Caco-2 (cell line): ENCODE measurements at regions not wholly inside any gene's neighbourhood (a gene's known extent, or its start where the extent isn't known, plus 50 kb on each side); places are given as distances from the start of the nearest gene placed in this dataset.

Experiments used
- BruUV-seq: library from RNA; stranded (reverse); fragments of 400-500 nt; replicated peaks from 2 replicates; lab custom pipeline; 2021; lab: Mats Ljungman, UMichigan
- CTCF ChIA-PET: fragments of 300-600 bp; sonication (Branson Sonifier 250); formaldehyde crosslinking; loops from one replicate; lab custom pipeline; 2022; ENCODE audit warnings: antibody characterized with exemption; lab: Charles Lee
- POLR2A ChIA-PET: fragments of 300-600 bp; sonication (Branson Sonifier 250); formaldehyde crosslinking; loops from one replicate; lab custom pipeline; 2022; ENCODE audit warnings: antibody characterized with exemption; lab: Charles Lee
- DNase-seq, 2 experiments: peaks; one replicate each; pipeline versions ENCODE4 v3.0.0 to v3.0.0-alpha.2; 2020 to 2022
- H3K27me3 ChIP-seq: replicated peaks from 2 replicates; pipeline ENCODE4 v1.6.0; 2011; ENCODE audit warnings: low read length; ENCODE audit not compliant: control insufficient read depth, insufficient read depth
- H3K36me3 ChIP-seq: 2 replicates; pipeline ENCODE4 v1.5.1; 2011; ENCODE audit warnings: low read length; ENCODE audit not compliant: control insufficient read depth, insufficient read depth
- H3K4me1 ChIP-seq: fragments of 250-450 bp; sonication (Bioruptor Pico); 2 replicates; pipeline ENCODE4 v1.5.1; 2020; ENCODE audit warnings: mild to moderate bottlenecking
- H3K4me3 ChIP-seq: 2 replicates; pipeline ENCODE4 v1.5.1; 2011; ENCODE audit warnings: low read depth, mild to moderate bottlenecking, control low read depth, low read length
- H3K9me3 ChIP-seq: fragments of 250-450 bp; sonication (Bioruptor Pico); 2 replicates; pipeline ENCODE4 v1.5.1; 2020; ENCODE audit warnings: mild to moderate bottlenecking, moderate library complexity
- H3K27ac Mint-ChIP-seq: one replicate; pipeline ENCODE4 v1.8.0; 2022; ENCODE audit warnings: mixed read lengths; ENCODE audit not compliant: unreplicated experiment
- H3K27me3 Mint-ChIP-seq: one replicate; pipeline ENCODE4 v1.8.0; 2022; ENCODE audit warnings: mixed read lengths; ENCODE audit not compliant: insufficient read depth, unreplicated experiment
- H3K36me3 Mint-ChIP-seq: one replicate; pipeline ENCODE4 v1.8.0; 2022; ENCODE audit warnings: mild to moderate bottlenecking, mixed read lengths; ENCODE audit not compliant: insufficient read depth, unreplicated experiment
- H3K4me1 Mint-ChIP-seq: one replicate; pipeline ENCODE4 v1.8.0; 2022; ENCODE audit warnings: low read depth, mixed read lengths; ENCODE audit not compliant: unreplicated experiment
- H3K4me3 Mint-ChIP-seq: one replicate; pipeline ENCODE4 v1.8.0; 2022; ENCODE audit warnings: mild to moderate bottlenecking, moderate library complexity, mixed read lengths; ENCODE audit not compliant: unreplicated experiment
- H3K9me3 Mint-ChIP-seq: one replicate; pipeline ENCODE4 v1.8.0; 2022; ENCODE audit warnings: mixed read lengths; ENCODE audit not compliant: unreplicated experiment
- intact Hi-C: fragments of 100-400 bp; cut with micrococcal nuclease; formaldehyde crosslinking; loops from one replicate; pipeline ENCODE4 v1.10.0; 2022; ENCODE audit not compliant: unreplicated experiment
- TF ChIP-seq, protein P1 (sequence below), 2 experiments: fragments of 200-600 bp in 1 of 2; IDR thresholded peaks; 1 replicate in 1 of 2; 2 replicates in 1 of 2; pipeline versions ENCODE4 v1.5.1 to v1.8.0; 2011 to 2022; ENCODE audit warnings: antibody characterized with exemption in 1 of 2, control low read depth in 1 of 2, inconsistent platforms in 1 of 2, low read depth in 1 of 2, low read length in 1 of 2, mild to moderate bottlenecking in 1 of 2, moderate library complexity in 1 of 2; ENCODE audit not compliant: insufficient read depth in 1 of 2, severe bottlenecking in 1 of 2, unreplicated experiment in 1 of 2

GRCh38 chr7:57245206-57245605 lies 113.0 kb upstream of the ZNF479 start:
- Histone ChIP-seq H3K9me3 (peaks cover 2% of the 10 kb centered on the region; the same call in 1 of the 2 replicates), H3K4me3 (no peak overlapping the region), H3K4me1 (no peaks in the 10 kb centered on the region), H3K27me3 (no peaks in the 10 kb centered on the region), H3K36me3 (no peaks in the 10 kb centered on the region)
- no TSS peak for BruUV-seq
- Mint-ChIP-seq H3K27me3 (no peaks in the 10 kb centered on the region), H3K36me3 (no peaks in the 10 kb centered on the region), H3K27ac (no peak overlapping the region), H3K4me1 (no peaks in the 10 kb centered on the region), H3K9me3 (peaks cover 52% of the 10 kb centered on the region), H3K4me3 (no peak overlapping the region)
- no peak for DNase-seq
- TF ChIP-seq, protein P1, sequence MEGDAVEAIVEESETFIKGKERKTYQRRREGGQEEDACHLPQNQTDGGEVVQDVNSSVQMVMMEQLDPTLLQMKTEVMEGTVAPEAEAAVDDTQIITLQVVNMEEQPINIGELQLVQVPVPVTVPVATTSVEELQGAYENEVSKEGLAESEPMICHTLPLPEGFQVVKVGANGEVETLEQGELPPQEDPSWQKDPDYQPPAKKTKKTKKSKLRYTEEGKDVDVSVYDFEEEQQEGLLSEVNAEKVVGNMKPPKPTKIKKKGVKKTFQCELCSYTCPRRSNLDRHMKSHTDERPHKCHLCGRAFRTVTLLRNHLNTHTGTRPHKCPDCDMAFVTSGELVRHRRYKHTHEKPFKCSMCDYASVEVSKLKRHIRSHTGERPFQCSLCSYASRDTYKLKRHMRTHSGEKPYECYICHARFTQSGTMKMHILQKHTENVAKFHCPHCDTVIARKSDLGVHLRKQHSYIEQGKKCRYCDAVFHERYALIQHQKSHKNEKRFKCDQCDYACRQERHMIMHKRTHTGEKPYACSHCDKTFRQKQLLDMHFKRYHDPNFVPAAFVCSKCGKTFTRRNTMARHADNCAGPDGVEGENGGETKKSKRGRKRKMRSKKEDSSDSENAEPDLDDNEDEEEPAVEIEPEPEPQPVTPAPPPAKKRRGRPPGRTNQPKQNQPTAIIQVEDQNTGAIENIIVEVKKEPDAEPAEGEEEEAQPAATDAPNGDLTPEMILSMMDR (IDR thresholded peaks at IDR 0.05; ENCODE audit: insufficient read depth in 1 of 2, low read depth in 1 of 2, low read length in 1 of 2, severe bottlenecking in 1 of 2, unreplicated experiment in 1 of 2), result no peak
- CTCF ChIA-PET, result no interaction called here
- intact Hi-C loops, result no loop called here
- POLR2A ChIA-PET, result no interaction called here

DNA sequence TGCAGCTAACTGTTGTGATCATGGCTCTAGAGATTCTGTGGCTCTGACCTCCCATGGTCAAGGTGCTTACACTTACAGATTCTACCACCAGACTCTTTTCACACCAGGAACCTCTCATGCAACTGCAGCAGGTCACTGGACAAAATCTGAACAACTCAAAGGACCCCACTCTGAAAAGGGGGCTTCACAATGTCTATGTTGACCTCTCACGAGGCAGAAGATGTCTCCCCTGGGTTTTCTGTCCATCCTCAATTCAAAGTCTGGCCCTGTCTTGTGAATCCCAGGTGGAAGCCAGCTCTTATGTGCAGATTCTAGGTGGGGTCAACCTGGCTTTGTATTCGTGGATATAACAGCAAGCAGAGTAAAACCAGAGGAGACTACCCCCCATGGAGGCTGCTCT lies 118.6 kb upstream of the ZNF479 start:
- H3K27me3 ChIP-seq, result no peaks in the 10 kb centered on the region
- Mint-ChIP-seq H3K27ac (no peak overlapping the region), H3K36me3 (no peaks in the 10 kb centered on the region), H3K9me3 (peaks cover 29% of the 10 kb centered on the region), H3K4me1 (no peaks in the 10 kb centered on the region), H3K27me3 (no peaks in the 10 kb centered on the region), H3K4me3 (no peak overlapping the region)
- no peak overlapping the region for H3K4me3 ChIP-seq
- no peaks in the 10 kb centered on the region for H3K4me1 ChIP-seq
- ChIA-PET CTCF (no interaction called here), POLR2A (no interaction called here)
- H3K9me3 ChIP-seq, result peaks cover 2% of the 10 kb centered on the region; the same call in 1 of the 2 replicates
- no peaks in the 10 kb centered on the region for H3K36me3 ChIP-seq
- no peak for DNase-seq
- TF ChIP-seq, protein P1 (IDR thresholded peaks at IDR 0.05; ENCODE audit: insufficient read depth in 1 of 2, low read depth in 1 of 2, low read length in 1 of 2, severe bottlenecking in 1 of 2, unreplicated experiment in 1 of 2), result no peak
- intact Hi-C loops, result no loop called here
- BruUV-seq, result no TSS peak

DNA sequence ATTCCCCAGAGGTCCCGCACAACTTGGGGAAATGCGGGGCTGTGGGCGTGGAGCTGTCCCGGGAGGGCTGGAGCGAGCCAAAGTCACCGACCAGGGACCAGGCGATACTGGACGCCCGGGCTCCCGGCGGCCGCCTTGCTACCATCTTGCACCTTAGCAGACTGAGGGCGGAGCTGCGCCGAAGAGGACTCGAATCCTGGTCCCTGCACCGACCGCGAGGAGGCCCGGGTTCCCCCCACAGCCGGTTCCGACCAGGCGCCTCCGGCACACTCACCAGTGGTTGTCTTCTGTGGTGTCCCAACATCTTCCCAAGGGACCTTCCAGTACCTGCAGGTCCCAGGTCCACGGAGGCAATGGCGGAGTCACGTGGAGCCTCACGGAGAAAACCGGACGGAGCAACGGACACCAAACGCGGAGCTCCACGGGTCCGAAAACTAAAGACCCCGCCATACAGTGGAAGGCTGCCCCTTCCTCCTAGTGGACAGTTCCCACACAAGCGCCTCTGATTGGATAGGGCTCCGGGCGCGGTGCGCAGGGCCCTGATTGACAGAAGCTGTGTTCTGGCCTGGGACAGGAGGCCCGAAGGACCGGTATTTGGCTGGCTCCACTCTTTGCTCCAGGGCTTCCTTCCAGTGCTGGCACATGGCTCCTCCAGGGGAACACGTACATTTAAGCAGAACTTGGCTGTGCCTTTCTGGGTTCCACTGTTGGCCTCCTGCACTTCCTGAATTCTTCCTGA lies 124.6 kb upstream of the ZNF479 start:
- Mint-ChIP-seq H3K27ac (no peak overlapping the region), H3K36me3 (no peaks in the 10 kb centered on the region), H3K9me3 (no peaks in the 10 kb centered on the region), H3K27me3 (no peaks in the 10 kb centered on the region), H3K4me1 (no peaks in the 10 kb centered on the region), H3K4me3 (no peak overlapping the region)
- ChIA-PET POLR2A (no interaction called here), CTCF (no interaction called here)
- H3K36me3 ChIP-seq, result no peaks in the 10 kb centered on the region
- intact Hi-C loops, result no loop called here
- H3K4me1 ChIP-seq, result no peaks in the 10 kb centered on the region
- no peaks in the 10 kb centered on the region for H3K9me3 ChIP-seq
- no peak for DNase-seq
- no peaks in the 10 kb centered on the region for H3K27me3 ChIP-seq
- TF ChIP-seq, protein P1 (IDR thresholded peaks at IDR 0.05; ENCODE audit: insufficient read depth in 1 of 2, low read depth in 1 of 2, low read length in 1 of 2, severe bottlenecking in 1 of 2, unreplicated experiment in 1 of 2), result no peak
- BruUV-seq, result no TSS peak
- H3K4me3 ChIP-seq, result no peak overlapping the region
